ENCODE measurements at regions not wholly inside any gene's neighbourhood (a gene's known extent, or its start where the extent isn't known, plus 50 kb on each side); places are given as distances from the start of the nearest gene placed in this dataset.

DNA sequence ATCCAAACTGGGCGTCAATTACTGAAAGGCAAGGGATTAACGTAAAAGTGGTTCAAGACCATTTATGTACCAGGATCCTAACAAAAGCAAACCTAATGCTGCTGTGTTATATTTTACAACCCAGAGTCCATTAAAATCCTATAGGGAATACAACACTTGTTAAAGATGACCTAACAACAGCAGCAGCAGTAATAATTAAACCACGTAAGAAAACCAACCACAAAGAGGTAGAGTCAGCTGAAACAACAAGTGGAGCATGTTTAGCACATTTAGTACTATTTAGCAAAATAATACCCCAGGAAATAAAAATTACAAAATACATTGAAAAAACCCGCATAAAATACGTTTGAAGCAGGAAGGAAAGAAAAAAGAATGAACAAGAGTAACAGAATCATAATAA, 82.1 kb upstream of the AGBL1 start:
- DNase-seq (ENCODE audit: low read depth): no peak
- no peak overlapping the region for H3K4me3 ChIP-seq (ENCODE audit: low read depth, low read length)
- TF ChIP-seq, protein P1, sequence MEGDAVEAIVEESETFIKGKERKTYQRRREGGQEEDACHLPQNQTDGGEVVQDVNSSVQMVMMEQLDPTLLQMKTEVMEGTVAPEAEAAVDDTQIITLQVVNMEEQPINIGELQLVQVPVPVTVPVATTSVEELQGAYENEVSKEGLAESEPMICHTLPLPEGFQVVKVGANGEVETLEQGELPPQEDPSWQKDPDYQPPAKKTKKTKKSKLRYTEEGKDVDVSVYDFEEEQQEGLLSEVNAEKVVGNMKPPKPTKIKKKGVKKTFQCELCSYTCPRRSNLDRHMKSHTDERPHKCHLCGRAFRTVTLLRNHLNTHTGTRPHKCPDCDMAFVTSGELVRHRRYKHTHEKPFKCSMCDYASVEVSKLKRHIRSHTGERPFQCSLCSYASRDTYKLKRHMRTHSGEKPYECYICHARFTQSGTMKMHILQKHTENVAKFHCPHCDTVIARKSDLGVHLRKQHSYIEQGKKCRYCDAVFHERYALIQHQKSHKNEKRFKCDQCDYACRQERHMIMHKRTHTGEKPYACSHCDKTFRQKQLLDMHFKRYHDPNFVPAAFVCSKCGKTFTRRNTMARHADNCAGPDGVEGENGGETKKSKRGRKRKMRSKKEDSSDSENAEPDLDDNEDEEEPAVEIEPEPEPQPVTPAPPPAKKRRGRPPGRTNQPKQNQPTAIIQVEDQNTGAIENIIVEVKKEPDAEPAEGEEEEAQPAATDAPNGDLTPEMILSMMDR (IDR thresholded peaks at IDR 0.05; ENCODE audit: insufficient read depth, low read length): no peak

GRCh38 chr15:85999658-86000057, 80.0 kb upstream of the AGBL1 start:
- TF ChIP-seq, protein P1 (IDR thresholded peaks at IDR 0.05; ENCODE audit: insufficient read depth, low read length): no peak
- H3K4me3 ChIP-seq (ENCODE audit: low read depth, low read length): no peak overlapping the region
- no peak for DNase-seq (ENCODE audit: low read depth)

DNA sequence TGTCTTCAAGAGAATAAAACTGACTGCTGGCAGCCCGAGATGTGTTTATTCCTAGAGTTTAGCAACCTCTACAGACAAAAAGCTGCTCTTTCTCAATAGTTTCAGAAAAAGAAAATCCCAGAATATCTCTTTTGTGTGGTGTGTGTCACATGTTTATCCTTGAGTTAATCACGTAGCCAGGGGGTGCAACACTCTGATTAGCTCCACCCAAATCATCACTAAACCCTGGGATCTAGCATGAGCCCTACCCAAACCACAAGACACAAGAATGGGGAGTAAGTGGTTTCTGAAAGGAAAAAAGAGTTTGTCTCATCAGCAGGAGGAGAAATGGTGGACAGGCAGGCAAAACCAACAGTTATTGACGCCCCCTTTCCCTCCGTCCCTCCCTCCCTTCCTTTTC, 78.5 kb upstream of the AGBL1 start:
- no peak overlapping the region for H3K4me3 ChIP-seq (ENCODE audit: low read depth, low read length)
- TF ChIP-seq, protein P1 (IDR thresholded peaks at IDR 0.05; ENCODE audit: insufficient read depth, low read length): no peak
- DNase-seq (ENCODE audit: low read depth): no peak

GRCh38 chr15:86002444-86002843, 77.2 kb upstream of the AGBL1 start:
- DNase-seq (ENCODE audit: low read depth): no peak
- TF ChIP-seq, protein P1 (IDR thresholded peaks at IDR 0.05; ENCODE audit: insufficient read depth, low read length): no peak

GRCh38 chr15:86004061-86004460, 75.6 kb upstream of the AGBL1 start:
- TF ChIP-seq, protein P1 (IDR thresholded peaks at IDR 0.05; ENCODE audit: insufficient read depth, low read length): no peak
- DNase-seq (ENCODE audit: low read depth): no peak
- H3K4me3 ChIP-seq (ENCODE audit: low read depth, low read length): no peak overlapping the region

More at GRCh38 chr15:86002444-86002843, 77.2 kb upstream of the AGBL1 start:
- H3K4me3 ChIP-seq (ENCODE audit: low read depth, low read length): no peak overlapping the region

DNA sequence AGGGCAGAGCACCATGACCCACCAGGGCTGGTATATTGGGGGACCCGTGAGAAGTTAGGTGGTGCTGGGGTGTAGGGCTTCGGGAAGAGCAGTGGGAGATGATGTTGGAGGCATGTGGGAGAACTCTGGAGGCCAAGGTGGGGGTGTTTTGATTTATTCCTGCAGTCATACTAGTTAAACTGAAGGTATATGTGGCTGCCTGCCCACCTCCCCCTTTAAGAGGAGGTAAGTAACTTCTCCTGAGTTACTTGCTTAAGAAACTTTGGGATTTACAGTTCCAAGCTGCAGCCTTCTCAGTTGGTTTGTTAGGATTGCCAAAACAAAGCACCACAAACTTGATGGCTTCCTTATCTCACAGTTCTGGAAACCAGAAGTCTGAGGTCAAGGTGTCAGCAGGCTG, 73.1 kb upstream of the AGBL1 start:
- no peak for DNase-seq (ENCODE audit: low read depth)
- TF ChIP-seq, protein P1 (IDR thresholded peaks at IDR 0.05; ENCODE audit: insufficient read depth, low read length): no peak
- no peak overlapping the region for H3K4me3 ChIP-seq (ENCODE audit: low read depth, low read length)

DNA sequence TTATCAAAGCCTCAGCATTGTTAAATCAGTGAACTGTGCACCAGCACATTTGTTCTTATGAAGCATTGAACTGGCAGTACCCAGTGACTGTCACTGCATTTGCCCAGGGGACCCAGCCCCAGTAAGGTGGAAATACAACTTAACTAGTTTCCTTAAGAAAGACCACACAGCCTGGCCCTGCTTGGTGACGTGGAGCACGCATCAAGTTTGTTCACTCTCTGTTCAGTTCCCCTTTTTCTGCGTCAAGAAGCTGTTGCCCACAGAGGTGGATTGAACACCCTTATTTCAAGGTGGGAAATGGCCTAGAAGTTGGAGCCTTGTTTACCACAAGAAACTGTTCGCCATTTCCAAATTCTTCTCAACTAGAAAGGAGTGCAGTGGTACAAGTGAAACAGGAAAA, 69.9 kb upstream of the AGBL1 start:
- H3K4me3 ChIP-seq (ENCODE audit: low read depth, low read length): no peak overlapping the region
- TF ChIP-seq, protein P1 (IDR thresholded peaks at IDR 0.05; ENCODE audit: insufficient read depth, low read length): no peak
- no peak for DNase-seq (ENCODE audit: low read depth)

All from fibroblast of the aortic adventitia (primary cell).